DOHH2 (cell line): ENCODE measurements at regions not wholly inside any gene's neighbourhood (a gene's known extent, or its start where the extent isn't known, plus 50 kb on each side); places are given as distances from the start of the nearest gene placed in this dataset.

ENCODE experiments used
- EZH2phosphoT487 ChIP-seq: fragments of 200-600 bp; sonication (generic); IDR thresholded peaks from 2 replicates; pipeline ENCODE4 v1.6.1; 2017; ENCODE audit warnings: borderline replicate concordance, mild to moderate bottlenecking, antibody characterized with exemption, low read length, moderate library complexity, mixed read lengths
- TF ChIP-seq, protein P1 (sequence below): fragments of 200-600 bp; sonication (generic); IDR thresholded peaks from one replicate; pipeline ENCODE4 v1.5.1; 2014; ENCODE audit warnings: antibody characterized with exemption, mild to moderate bottlenecking, low read depth, low read length; ENCODE audit not compliant: poor library complexity, severe bottlenecking

DNA sequence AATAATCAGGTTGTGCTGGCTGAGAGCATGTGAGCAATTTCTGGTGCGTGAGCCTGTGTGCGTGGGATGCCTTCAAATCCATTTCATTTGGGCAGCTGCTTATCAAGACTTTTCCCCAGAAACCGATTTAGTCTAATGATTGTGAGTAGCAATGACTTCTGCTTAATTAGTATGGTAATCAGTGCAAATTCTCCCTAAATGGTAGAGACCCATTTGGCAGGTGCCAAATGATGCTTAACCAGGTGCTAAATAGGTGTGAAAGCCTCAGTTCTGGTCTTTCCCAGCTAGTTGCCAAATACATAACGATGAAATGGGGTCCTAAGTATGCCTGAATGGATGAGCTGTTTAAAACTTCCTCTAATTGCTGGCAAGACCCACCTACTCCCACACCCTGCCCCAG is 248.4 kb upstream of the CCDC196 start:
- TF ChIP-seq, protein P1, sequence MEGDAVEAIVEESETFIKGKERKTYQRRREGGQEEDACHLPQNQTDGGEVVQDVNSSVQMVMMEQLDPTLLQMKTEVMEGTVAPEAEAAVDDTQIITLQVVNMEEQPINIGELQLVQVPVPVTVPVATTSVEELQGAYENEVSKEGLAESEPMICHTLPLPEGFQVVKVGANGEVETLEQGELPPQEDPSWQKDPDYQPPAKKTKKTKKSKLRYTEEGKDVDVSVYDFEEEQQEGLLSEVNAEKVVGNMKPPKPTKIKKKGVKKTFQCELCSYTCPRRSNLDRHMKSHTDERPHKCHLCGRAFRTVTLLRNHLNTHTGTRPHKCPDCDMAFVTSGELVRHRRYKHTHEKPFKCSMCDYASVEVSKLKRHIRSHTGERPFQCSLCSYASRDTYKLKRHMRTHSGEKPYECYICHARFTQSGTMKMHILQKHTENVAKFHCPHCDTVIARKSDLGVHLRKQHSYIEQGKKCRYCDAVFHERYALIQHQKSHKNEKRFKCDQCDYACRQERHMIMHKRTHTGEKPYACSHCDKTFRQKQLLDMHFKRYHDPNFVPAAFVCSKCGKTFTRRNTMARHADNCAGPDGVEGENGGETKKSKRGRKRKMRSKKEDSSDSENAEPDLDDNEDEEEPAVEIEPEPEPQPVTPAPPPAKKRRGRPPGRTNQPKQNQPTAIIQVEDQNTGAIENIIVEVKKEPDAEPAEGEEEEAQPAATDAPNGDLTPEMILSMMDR: no peak
- TF ChIP-seq EZH2phosphoT487: no peak
